ENCODE measurements at regions not wholly inside any gene's neighbourhood (a gene's known extent, or its start where the extent isn't known, plus 50 kb on each side); places are given as distances from the start of the nearest gene placed in this dataset.
A peak's percentile ranks its signal among the peaks of the same experiment; 100 is the strongest.

DNA sequence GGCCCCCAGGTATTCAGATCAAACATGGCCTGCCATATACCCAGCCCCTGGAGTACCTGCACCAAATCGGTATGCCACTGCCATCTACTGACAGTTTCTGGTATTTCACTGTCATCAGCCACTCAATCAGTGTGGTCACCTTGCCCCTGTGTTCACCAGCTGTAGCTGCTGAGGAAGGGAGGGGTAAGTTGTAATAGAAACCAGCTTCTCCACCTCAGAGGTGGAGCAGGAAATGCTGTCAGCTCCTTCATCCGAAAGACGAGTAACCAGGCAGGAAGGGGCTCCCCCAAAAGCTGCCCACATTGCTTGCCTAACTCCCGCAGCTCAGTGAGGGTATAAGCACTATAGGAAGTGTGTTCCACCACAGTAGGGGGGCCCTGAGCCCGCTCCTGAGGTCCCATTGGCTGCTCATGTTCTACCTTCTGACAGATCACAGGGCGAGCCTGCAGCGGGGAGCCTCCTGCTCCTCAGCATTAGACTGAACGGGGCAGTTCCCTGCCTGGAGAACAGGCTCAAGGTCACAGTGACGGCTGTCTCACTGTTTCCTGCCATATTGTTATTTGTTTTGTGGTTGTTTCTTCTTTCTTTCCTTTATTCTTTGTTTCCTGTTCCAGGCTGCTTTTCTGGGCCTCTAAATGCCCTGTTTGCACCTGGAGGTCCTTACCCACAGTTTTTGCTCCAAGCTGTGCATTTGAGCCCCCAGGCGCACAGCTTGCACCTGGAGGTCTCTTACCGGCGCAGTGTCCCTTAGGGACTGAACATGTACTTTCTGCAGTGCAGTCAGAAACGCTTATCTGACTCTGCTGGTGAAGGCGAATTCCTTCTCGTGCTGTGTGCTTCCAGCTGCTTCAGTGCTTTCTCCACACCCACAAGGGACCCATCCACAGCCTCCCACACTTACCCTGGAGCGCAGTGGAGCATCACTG lies 1638.3 kb downstream of the MRPL39 start:
- Mint-ChIP-seq H3K4me3 (peak overlapping the region; percentile 41), H3K4me1 (peaks cover 22% of the 10 kb centered on the region), H3K9me3 (ENCODE audit: low read depth) (no peaks in the 10 kb centered on the region), H3K36me3 (no peaks in the 10 kb centered on the region), H3K27me3 (no peaks in the 10 kb centered on the region), H3K27ac (peak overlapping the region; percentile 74)
- DNase-seq: peak; percentile 90
- peak; percentile 93 for ATAC-seq
- CTCF ChIA-PET: interaction anchor here (0.6 to 3.3 kb wide), 10 partner anchors 10 to 1417 kb away, joined by 3 to 29 read pairs (median 4); no protein-coding TSS in a partner anchor

DNA sequence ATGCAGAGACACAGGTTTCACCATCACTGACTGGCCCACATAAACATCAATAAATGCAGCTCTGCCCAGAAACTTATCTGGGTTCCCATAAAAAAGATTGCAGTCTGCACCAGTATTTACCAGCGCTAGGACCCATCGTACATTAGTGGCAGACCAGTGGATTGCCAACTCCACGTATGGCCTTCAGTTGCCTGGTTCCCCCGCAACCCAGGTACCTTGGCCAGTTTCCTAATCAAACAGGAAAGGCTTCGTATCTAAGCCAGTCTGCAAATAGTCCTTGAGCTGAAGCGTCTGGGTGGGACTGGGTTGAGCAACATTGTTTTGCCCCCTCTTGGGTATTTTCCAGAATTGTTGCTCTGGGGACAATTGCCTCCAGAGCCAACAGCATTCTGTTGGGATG lies 1639.3 kb downstream of the MRPL39 start:
- H3K36me3 Mint-ChIP-seq: no peaks in the 10 kb centered on the region
- no peak for DNase-seq
- H3K27ac Mint-ChIP-seq: no peak overlapping the region
- no peaks in the 10 kb centered on the region for H3K9me3 Mint-ChIP-seq (ENCODE audit: low read depth)
- CTCF ChIA-PET: interaction anchor here (1.2 to 3.3 kb wide), 4 partner anchors 88 to 1418 kb away, joined by 3 to 29 read pairs (median 6); no protein-coding TSS in a partner anchor
- no peak overlapping the region for H3K4me3 Mint-ChIP-seq
- peaks cover 22% of the 10 kb centered on the region for H3K4me1 Mint-ChIP-seq
- ATAC-seq: no peak
- H3K27me3 Mint-ChIP-seq: no peaks in the 10 kb centered on the region

DNA sequence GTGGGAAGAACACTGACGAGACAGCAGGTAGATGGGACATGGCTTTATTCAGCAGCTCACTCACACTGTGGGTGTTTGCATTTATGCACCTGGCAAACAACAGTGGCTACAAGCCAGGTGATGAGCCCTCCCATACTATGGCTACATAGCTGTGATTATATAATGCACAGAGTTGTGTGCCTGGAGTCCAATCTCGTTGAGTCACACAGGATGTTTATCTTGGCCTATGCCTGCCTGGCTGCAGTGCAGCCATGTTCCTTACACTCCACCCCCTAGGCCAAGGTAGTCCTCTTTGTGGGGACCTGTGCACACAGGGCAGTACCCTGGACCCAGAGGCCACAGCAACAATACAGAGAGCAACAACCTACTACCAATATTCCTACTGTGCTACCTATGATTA lies 1643.8 kb downstream of the MRPL39 start:
- peaks cover 3% of the 10 kb centered on the region for H3K27me3 Mint-ChIP-seq
- H3K36me3 Mint-ChIP-seq: no peaks in the 10 kb centered on the region
- no peak overlapping the region for H3K27ac Mint-ChIP-seq
- no peaks in the 10 kb centered on the region for H3K9me3 Mint-ChIP-seq (ENCODE audit: low read depth)
- no peak for ATAC-seq
- no peak for DNase-seq
- H3K4me3 Mint-ChIP-seq: no peak overlapping the region
- CTCF ChIA-PET: no interaction called here
- peaks cover 7% of the 10 kb centered on the region for H3K4me1 Mint-ChIP-seq

DNA sequence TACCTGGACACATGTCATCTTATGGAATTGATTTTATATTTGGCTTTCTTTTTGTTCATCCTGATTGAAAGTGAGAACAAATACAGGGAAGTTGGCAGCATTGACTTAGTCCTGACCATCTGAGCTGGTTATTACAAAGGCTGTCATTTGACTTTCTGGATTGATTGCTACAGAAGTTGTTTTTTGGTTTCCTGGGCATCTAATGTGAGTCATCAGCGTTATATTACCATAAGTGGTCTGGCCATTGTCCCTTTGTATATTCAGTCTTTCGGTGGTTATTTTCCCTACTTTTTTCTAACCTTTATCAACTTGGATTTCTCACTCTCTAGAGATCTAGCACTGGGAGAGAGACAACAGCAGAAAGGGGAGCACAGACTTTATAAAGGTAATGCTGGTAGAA lies 1646.5 kb downstream of the MRPL39 start:
- no peak overlapping the region for H3K27ac Mint-ChIP-seq
- CTCF ChIA-PET: no interaction called here
- H3K36me3 Mint-ChIP-seq: no peaks in the 10 kb centered on the region
- no peaks in the 10 kb centered on the region for H3K9me3 Mint-ChIP-seq (ENCODE audit: low read depth)
- ATAC-seq: no peak
- no peaks in the 10 kb centered on the region for H3K4me1 Mint-ChIP-seq
- no peak overlapping the region for H3K4me3 Mint-ChIP-seq
- DNase-seq: no peak
- H3K27me3 Mint-ChIP-seq: peaks cover 3% of the 10 kb centered on the region

DNA sequence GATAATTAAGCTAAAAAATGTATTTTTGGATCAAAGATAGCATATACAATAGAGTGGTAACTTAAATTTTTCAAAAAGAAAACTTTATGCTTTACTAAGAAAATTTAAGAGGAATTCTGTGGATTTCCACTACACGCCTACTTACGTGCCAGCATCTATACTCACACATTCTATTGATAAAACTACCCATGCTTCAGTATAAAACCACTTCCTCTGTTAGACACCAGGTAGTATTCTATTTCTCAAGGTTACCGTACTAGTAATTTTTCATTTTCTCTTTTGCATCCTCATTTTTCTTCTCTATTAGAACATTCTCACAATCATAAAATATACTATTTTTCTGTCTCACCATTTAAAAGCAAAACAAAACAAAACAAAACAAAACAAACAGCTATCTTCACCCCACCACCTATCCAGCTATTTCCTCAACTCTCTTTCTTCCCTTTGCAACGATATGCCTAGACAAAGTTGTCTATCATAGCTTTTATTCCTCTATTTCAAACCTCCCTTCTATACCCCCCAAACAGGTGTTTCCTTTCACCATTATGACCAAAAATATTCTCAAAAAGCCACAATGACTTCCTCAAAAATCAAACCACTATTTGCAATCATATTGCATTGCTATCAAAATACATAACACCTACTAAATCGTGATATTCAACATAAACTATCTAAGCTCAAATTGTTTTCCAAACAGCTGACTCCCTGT lies 1652.0 kb downstream of the MRPL39 start:
- ATAC-seq: no peak
- Mint-ChIP-seq H3K4me1 (peaks cover 11% of the 10 kb centered on the region), H3K4me3 (peak overlapping the region; percentile 6), H3K27ac (peak overlapping the region; percentile 34), H3K9me3 (ENCODE audit: low read depth) (no peaks in the 10 kb centered on the region), H3K36me3 (no peaks in the 10 kb centered on the region), H3K27me3 (peaks cover 3% of the 10 kb centered on the region)
- no peak for DNase-seq
- CTCF ChIA-PET: interaction anchor here (2.2 kb wide), 1 partner anchor 14 kb away, joined by 7 read pairs; no protein-coding TSS in a partner anchor

DNA sequence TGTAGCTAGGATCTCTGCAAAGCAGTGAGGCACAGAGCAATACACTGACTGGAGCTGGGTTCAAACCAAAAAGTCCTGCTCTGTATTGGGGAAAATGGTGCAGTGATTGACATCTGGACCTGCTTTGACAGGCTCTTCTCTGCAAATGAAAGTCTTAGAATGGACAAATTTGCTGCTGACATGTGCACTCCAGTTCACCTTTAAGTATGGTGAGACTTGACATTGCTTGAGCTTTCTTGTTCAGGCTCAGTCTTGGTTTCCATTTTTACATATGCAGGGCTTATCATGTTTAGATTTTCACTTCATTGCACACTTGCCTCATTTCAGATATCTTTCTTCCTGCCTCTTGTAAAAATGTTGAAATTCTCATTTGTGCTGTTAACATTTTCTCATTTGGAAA lies 1655.0 kb downstream of the MRPL39 start:
- CTCF ChIA-PET: no interaction called here
- no peaks in the 10 kb centered on the region for H3K36me3 Mint-ChIP-seq
- H3K27ac Mint-ChIP-seq: no peak overlapping the region
- no peak for ATAC-seq
- no peak for DNase-seq
- H3K4me3 Mint-ChIP-seq: no peak overlapping the region
- no peaks in the 10 kb centered on the region for H3K27me3 Mint-ChIP-seq
- peaks cover 23% of the 10 kb centered on the region for H3K4me1 Mint-ChIP-seq
- no peaks in the 10 kb centered on the region for H3K9me3 Mint-ChIP-seq (ENCODE audit: low read depth)

DNA sequence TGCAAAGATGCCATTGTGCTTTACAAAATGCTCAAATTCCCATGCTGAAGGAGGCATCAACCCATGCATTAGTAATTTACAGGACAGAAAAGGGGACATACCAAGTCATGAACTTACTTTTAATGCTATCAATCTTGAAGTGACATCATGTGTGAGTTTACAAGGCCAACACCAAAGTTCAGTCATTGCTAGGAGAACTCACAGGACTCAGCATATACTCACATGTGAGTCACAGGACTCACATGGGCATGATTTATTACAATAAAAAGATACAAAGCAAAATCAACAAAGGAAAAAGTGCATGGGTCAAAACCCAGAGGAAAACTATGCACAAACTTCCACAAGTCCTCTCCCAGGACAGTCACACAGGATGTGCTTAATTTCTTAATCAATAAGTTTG lies 1656.0 kb downstream of the MRPL39 start:
- ATAC-seq (no peak), DNase-seq (no peak)
- Mint-ChIP-seq H3K4me1 (peaks cover 23% of the 10 kb centered on the region), H3K27me3 (no peaks in the 10 kb centered on the region), H3K4me3 (no peak overlapping the region), H3K36me3 (no peaks in the 10 kb centered on the region), H3K9me3 (ENCODE audit: low read depth) (peaks cover under 1% of the 10 kb centered on the region), H3K27ac (no peak overlapping the region)
- CTCF ChIA-PET: no interaction called here

DNA sequence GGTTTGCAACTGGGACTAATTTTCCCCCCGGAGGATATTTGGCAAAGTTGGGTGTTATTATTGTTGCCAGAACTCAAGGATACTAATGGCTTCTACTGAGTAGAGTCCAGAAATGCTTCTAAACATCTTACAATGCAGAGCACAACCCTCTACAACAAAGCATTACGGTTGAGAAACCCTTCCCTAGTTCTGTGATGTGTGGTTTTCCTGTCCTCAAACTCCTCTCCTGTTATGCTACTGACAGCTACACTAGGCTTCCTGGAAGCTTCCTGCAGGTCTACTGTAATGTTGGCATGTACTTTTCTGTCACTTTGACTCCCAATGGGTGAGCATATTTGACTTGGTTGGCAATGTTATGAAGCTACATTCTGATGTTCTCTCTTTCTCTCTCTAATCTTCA lies 1656.9 kb downstream of the MRPL39 start:
- H3K36me3 Mint-ChIP-seq: no peaks in the 10 kb centered on the region
- H3K27ac Mint-ChIP-seq: no peak overlapping the region
- H3K4me1 Mint-ChIP-seq: peaks cover 19% of the 10 kb centered on the region
- H3K9me3 Mint-ChIP-seq (ENCODE audit: low read depth): peaks cover 2% of the 10 kb centered on the region
- CTCF ChIA-PET: no interaction called here
- H3K27me3 Mint-ChIP-seq: no peaks in the 10 kb centered on the region
- DNase-seq (no peak), ATAC-seq (no peak)
- H3K4me3 Mint-ChIP-seq: no peak overlapping the region

DNA sequence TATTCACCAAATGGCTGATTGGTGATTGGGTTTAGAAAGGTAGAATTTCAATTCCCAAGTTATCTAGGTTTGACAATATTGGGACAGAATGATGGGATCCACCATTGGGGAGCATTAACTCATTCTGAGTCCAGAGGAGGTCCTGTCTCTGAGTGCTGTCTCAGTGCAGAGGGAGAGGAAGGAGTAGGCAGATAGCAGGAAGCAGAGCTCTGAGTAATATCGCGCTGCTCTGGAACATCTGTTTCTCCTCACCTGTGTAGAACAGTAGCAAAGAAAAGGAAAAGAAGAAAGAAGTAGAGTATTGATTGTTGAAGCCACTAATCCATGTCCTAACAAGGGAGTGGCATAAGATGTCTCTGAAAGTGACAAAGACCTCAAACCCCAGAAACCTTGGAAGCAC lies 1657.8 kb downstream of the MRPL39 start:
- Mint-ChIP-seq H3K36me3 (no peaks in the 10 kb centered on the region), H3K27me3 (no peaks in the 10 kb centered on the region)

DNA sequence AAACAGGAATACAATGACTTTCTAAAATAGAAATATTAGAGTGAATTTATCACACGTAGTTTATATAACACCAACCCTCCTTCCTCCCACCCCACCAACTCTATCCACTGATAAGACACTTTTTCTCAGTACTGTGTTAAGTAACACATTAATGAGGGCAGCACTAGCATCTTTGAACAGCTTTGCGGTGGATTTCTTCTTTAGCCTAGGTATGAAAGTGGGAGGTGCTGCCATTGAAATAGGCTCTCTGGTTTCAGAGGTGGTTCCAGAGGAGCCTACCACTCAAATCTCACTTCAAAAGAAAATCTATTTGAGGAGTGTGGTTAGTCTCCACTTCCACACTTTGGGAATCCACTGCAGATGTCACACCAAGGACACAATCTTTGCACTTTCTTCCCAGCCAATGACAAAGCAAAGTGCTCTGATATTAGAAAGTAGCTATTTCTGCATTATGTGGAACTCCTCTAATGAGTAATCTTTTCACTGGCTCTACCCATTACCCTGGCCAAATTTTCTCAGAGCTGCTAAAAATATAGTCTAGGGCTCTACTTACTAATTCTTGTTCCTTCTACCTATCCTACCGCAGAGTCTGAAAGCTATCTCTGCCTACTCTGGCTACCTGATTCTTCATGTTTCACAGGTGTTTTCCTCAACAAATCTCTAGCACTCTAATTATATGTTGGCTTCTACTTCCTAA lies 1667.8 kb downstream of the MRPL39 start:
- ATAC-seq (no peak), DNase-seq (no peak)
- H3K27ac Mint-ChIP-seq: no peak overlapping the region
- no peaks in the 10 kb centered on the region for H3K36me3 Mint-ChIP-seq
- peaks cover 6% of the 10 kb centered on the region for H3K27me3 Mint-ChIP-seq
- H3K4me3 Mint-ChIP-seq: no peak overlapping the region
- H3K9me3 Mint-ChIP-seq (ENCODE audit: low read depth): no peaks in the 10 kb centered on the region
- no peaks in the 10 kb centered on the region for H3K4me1 Mint-ChIP-seq
- CTCF ChIA-PET: no interaction called here

More for the DNA sequence above, 1657.8 kb downstream of the MRPL39 start:
- Mint-ChIP-seq H3K4me3 (no peak overlapping the region), H3K27ac (no peak overlapping the region), H3K9me3 (ENCODE audit: low read depth) (peaks cover 2% of the 10 kb centered on the region), H3K4me1 (peaks cover 16% of the 10 kb centered on the region)
- DNase-seq (no peak), ATAC-seq (peak; percentile 49)
- CTCF ChIA-PET: no interaction called here

DNA sequence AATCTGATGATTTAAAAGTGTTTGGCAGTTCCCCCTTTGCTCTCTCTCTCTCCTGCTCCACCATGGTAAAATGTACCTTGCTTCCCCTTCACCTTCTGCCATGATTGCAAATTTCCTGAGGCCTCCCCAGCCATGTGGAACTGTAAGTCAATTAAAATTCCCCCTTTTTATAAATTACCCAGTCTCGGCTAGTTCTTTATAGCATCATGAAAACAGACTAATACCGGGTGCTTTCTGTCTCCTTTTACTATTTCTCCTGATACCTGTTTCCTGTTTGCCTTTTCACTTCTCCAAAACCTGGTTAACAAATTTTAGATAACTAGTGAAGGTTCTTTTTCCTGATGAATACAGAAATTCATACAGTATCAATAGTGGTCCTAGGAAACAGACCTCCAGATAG lies 1670.3 kb downstream of the MRPL39 start:
- ATAC-seq (no peak), DNase-seq (no peak)
- Mint-ChIP-seq H3K9me3 (ENCODE audit: low read depth) (no peaks in the 10 kb centered on the region), H3K27me3 (peaks cover 6% of the 10 kb centered on the region), H3K4me1 (no peaks in the 10 kb centered on the region), H3K4me3 (no peak overlapping the region), H3K27ac (no peak overlapping the region), H3K36me3 (no peaks in the 10 kb centered on the region)
- CTCF ChIA-PET: interaction anchor here (1.0 kb wide), 1 partner anchor 83 kb away, joined by 3 read pairs; no protein-coding TSS in a partner anchor

DNA sequence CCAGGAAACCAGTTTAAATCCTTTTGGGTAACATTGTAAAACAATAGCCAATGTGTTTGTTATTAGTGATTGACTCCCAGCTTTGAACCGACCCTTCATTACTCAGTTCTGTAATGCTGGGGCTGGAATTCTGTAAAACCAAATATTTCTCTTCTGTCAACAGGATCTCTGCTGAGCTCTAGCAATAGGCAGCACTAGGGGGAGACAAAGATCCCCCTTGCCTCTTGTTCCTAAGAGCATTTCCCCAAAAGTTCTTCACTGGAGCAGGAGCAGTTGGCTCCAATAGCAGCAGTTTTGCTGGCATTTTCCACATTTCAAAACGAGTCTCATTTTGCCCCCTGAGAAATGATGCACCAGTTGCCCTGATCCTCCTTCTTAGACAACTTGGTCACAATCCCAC lies 1671.1 kb downstream of the MRPL39 start:
- ATAC-seq: no peak
- H3K4me1 Mint-ChIP-seq: no peaks in the 10 kb centered on the region

DNA sequence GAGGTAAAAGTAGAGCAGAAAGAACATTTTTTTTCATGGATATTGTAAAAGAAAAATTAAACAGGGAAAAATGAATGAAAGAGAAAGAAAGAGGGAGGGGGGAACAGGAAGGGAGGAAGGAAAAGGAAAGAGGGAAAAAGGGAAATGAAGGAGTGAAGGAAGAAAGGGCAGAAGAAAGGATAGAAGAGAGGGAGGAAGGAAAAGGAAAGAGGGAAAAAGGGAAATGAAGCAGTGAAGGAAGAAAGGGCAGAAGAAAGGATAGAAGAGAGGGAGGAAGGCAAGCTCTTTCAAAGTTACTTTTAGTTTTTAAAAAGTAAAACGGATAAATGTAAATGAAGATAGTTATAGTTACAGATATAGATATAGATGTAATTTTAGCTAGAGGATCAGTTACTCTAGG lies 1676.7 kb downstream of the MRPL39 start:
- no peak for DNase-seq
- CTCF ChIA-PET: no interaction called here
- Mint-ChIP-seq H3K36me3 (no peaks in the 10 kb centered on the region), H3K4me1 (no peaks in the 10 kb centered on the region), H3K9me3 (ENCODE audit: low read depth) (no peaks in the 10 kb centered on the region), H3K4me3 (no peak overlapping the region), H3K27me3 (peaks cover 6% of the 10 kb centered on the region), H3K27ac (no peak overlapping the region)
- no peak for ATAC-seq

More for the DNA sequence above, 1671.1 kb downstream of the MRPL39 start:
- CTCF ChIA-PET: interaction anchor here (1.0 to 1.3 kb wide), 3 partner anchors 10 to 82 kb away, joined by 3 to 9 read pairs (median 3); no protein-coding TSS in a partner anchor
- Mint-ChIP-seq H3K27me3 (peaks cover 6% of the 10 kb centered on the region), H3K9me3 (ENCODE audit: low read depth) (no peaks in the 10 kb centered on the region), H3K27ac (no peak overlapping the region), H3K4me3 (no peak overlapping the region), H3K36me3 (no peaks in the 10 kb centered on the region)
- no peak for DNase-seq
